ENCODE measurements at regions not wholly inside any gene's neighbourhood (a gene's known extent, or its start where the extent isn't known, plus 50 kb on each side); places are given as distances from the start of the nearest gene placed in this dataset.

DNA sequence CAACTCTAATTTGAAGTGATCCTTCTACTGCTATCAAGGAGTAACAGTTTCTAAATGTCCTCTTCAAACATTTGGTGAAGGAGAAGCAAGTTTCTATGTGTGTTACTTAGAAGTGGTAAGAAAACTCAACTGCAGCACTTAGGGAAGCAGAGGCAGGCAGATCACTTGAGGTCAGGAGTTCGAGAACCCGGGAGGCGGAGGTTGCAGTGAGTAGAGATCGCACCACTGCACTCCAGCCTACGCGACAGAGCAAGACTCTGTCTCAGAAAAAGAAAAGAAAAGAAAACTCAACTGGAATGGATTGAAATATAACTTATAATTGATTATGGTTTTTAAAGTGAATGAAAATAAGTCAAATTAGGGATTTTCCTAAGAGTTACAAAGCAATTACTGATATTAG lies 169.7 kb upstream of the ATP2B1 start:
- no peak for TF ChIP-seq POLR2AphosphoS5 (IDR thresholded peaks at IDR 0.05)
- TF ChIP-seq, protein P1, sequence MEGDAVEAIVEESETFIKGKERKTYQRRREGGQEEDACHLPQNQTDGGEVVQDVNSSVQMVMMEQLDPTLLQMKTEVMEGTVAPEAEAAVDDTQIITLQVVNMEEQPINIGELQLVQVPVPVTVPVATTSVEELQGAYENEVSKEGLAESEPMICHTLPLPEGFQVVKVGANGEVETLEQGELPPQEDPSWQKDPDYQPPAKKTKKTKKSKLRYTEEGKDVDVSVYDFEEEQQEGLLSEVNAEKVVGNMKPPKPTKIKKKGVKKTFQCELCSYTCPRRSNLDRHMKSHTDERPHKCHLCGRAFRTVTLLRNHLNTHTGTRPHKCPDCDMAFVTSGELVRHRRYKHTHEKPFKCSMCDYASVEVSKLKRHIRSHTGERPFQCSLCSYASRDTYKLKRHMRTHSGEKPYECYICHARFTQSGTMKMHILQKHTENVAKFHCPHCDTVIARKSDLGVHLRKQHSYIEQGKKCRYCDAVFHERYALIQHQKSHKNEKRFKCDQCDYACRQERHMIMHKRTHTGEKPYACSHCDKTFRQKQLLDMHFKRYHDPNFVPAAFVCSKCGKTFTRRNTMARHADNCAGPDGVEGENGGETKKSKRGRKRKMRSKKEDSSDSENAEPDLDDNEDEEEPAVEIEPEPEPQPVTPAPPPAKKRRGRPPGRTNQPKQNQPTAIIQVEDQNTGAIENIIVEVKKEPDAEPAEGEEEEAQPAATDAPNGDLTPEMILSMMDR (IDR thresholded peaks at IDR 0.05), result no peak
